HG02798 (cell line): ENCODE measurements at regions not wholly inside any gene's neighbourhood (a gene's known extent, or its start where the extent isn't known, plus 50 kb on each side); places are given as distances from the start of the nearest gene placed in this dataset.

Experiments
- ATAC-seq: cut with Tn5 transposase; IDR thresholded peaks from one replicate; pipeline ENCODE4 v1.9.1; 2021; ENCODE audit warnings: mild to moderate bottlenecking; ENCODE audit not compliant: unreplicated experiment, poor library complexity

DNA sequence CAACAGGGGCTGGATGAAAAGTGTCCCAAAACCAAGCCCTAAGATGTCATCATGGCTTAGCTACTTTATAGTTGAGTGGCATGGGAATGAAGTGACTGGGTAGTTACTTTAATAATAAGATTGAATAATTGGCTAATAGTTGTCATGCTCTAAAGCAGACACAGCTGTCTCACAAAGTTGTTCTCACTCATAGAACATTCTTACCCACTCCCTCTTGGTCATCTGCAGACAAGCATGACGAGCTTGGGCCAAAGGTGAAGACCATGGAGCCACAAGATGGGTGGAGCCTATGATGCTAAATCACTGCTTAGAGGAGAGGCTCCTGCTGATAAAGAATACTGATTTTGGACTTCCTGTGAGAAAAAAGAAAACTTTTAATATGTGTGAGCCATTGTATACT lies 62.4 kb upstream of the MMADHC start:
- no peak for ATAC-seq

GRCh38 chr2:149648282-149649030 lies 60.9 kb upstream of the MMADHC start:
- no peak for ATAC-seq

DNA sequence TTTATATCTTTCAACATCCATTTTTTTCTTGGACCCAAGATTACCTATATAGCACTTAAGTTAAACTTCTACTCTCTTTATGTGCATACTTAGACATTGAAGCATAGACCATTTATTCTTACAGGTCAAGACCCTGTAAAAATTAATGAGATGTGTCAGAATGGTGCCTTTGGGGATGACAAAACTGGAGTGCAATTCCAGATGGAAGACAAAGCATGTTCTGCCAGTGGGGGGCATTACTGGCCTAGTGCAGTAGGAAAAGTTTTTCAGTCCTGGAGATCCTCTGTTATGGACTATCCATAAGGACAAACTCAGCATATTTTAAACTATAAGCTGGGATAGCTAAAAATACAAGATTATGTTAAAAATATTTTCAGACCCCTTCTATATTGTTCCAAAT lies 57.8 kb upstream of the MMADHC start:
- ATAC-seq = no peak
